ENCODE measurements at regions not wholly inside any gene's neighbourhood (a gene's known extent, or its start where the extent isn't known, plus 50 kb on each side); places are given as distances from the start of the nearest gene placed in this dataset.

- no peak for TF ChIP-seq CTCF (IDR thresholded peaks at IDR 0.05)
- TF ChIP-seq FOXJ3 (CRISPR knock-in tag; IDR thresholded peaks at IDR 0.05): no peak
These were observed 137.1 kb downstream of the RELL1 start for GRCh38 chr4:37549041-37549440.

All from SK-N-SH (cell line).